Vagina (tissue), 2 donors: ENCODE measurements at regions not wholly inside any gene's neighbourhood (a gene's known extent, or its start where the extent isn't known, plus 50 kb on each side); places are given as distances from the start of the nearest gene placed in this dataset.

ENCODE experiments used
- DNase-seq, 2 donors: peaks; one replicate each; pipeline ENCODE4 v3.0.0-alpha.2; 2017; ENCODE audit errors: extremely low spot score in 2 of 2
- H3K27ac ChIP-seq: fragments of 200-600 bp; sonication (generic); one replicate; pipeline ENCODE4 v1.5.1; 2019
- H3K27me3 ChIP-seq: fragments of 200-600 bp; sonication (generic); one replicate; pipeline ENCODE4 v1.5.1; 2019
- H3K36me3 ChIP-seq, 2 donors: fragments of 200-600 bp; sonication (generic); one replicate each; pipeline ENCODE4 v1.5.1; 2017 to 2019
- H3K4me1 ChIP-seq: fragments of 200-600 bp; sonication (generic); one replicate; pipeline ENCODE4 v1.5.1; 2019
- H3K4me3 ChIP-seq, 2 donors: fragments of 200-600 bp; sonication (generic); 1 replicate in 1 of 2; 2 replicates in 1 of 2; pipeline ENCODE4 v1.5.1; 2016 to 2019
- H3K9me3 ChIP-seq: fragments of 200-600 bp; sonication (generic); one replicate; pipeline ENCODE4 v1.5.1; 2019
- CTCF ChIP-seq, 3 experiments: fragments of 450-650 bp in 2 of 3; fragments of 200-600 bp in 1 of 3; sonication (generic) in 1 of 3; IDR thresholded peaks; one replicate each; pipeline ENCODE4 v1.5.1; 2017 to 2019; ENCODE audit warnings: antibody characterized with exemption in 3 of 3, mild to moderate bottlenecking in 2 of 3, moderate library complexity in 2 of 3
- POLR2A ChIP-seq, 2 donors: fragments of 450-650 bp; IDR thresholded peaks; one replicate each; pipeline ENCODE4 v1.6.1; 2017; ENCODE audit warnings: antibody characterized with exemption in 2 of 2, mild to moderate bottlenecking in 2 of 2, moderate library complexity in 2 of 2
- POLR2AphosphoS5 ChIP-seq, 2 donors: sonication (generic); formaldehyde crosslinking; IDR thresholded peaks; one replicate each; pipeline ENCODE4 v1.9.0; 2017; ENCODE audit warnings: antibody characterized with exemption in 2 of 2, mild to moderate bottlenecking in 2 of 2, low read depth in 1 of 2; ENCODE audit not compliant: insufficient read depth in 1 of 2
- intact Hi-C: fragments of 100-400 bp; cut with DNase I; formaldehyde crosslinking; loops from one replicate; pipeline ENCODE4 v1.15.1; 2023

DNA sequence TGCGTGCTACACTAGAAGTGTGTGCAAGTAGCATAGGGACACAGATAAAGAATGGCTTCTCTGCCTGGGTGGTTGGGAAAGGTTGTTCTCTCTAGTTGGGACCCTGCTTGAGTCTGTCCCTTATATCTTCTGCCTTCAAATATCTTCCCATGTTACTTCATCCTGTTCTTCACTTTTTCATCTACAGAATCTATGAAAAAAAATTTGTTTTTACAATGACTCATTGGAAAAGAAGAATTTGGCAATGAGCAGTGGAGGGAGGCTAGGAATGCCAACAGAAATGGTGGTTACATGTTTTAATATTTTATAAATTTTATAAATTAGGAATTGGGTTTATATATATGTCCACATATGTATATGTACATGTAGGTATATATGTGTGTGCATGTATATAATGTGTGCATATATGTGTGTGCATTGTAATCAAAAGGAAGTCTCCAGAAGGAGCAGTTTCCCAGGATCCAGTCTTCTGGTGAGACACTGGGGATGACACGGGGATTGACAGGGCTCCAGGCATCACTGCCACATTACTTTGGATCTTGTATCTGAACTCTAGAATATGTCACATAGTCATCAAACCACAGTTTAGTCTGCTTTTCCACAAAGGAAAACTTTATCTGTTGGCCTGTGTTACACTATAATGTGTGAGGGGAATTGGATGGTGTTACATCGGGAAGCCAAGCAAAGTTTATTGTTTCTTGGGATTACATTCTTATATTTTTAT, 75.3 kb upstream of the RIPOR2 start:
- no peak for DNase-seq
- H3K4me3 ChIP-seq: no peak overlapping the region
- no peaks in the 10 kb centered on the region for H3K36me3 ChIP-seq
- no peak overlapping the region for H3K27ac ChIP-seq
- no peaks in the 10 kb centered on the region for H3K9me3 ChIP-seq
- peaks cover 31% of the 10 kb centered on the region for H3K4me1 ChIP-seq
- intact Hi-C loops: no loop called here
- H3K27me3 ChIP-seq: no peaks in the 10 kb centered on the region
- no peak for TF ChIP-seq POLR2A (IDR thresholded peaks at IDR 0.05)
- no peak for TF ChIP-seq POLR2AphosphoS5 (IDR thresholded peaks at IDR 0.05; ENCODE audit: insufficient read depth in 1 of 2, low read depth in 1 of 2)
- TF ChIP-seq CTCF (IDR thresholded peaks at IDR 0.05): no peak

DNA sequence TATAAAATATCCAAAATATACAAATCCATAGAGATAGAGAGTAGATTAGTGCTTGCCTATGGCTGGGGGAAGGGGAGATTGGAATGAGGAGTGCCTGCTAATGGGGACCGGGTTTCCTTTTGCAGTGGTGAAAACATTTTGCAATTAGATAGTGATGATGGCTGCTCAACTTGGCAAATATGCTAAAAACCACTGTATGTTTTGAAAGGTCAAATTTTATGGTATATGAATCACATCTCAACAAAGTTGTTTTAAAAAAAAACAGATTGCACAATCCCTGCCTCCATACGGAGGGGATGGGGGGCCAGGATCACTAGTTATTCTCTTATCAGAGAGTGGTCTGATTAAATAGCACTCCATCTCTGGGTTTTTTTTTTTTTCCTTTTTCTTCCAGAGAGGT, 76.9 kb upstream of the RIPOR2 start:
- Histone ChIP-seq H3K27me3 (no peaks in the 10 kb centered on the region), H3K4me1 (peaks cover 29% of the 10 kb centered on the region), H3K4me3 (no peak overlapping the region), H3K27ac (no peak overlapping the region), H3K9me3 (no peaks in the 10 kb centered on the region), H3K36me3 (no peaks in the 10 kb centered on the region)
- DNase-seq: no peak
- TF ChIP-seq CTCF (IDR thresholded peaks at IDR 0.05): no peak
- no peak for TF ChIP-seq POLR2A (IDR thresholded peaks at IDR 0.05)
- peak in 1 of 2 donors; percentile 74 for TF ChIP-seq POLR2AphosphoS5 (IDR thresholded peaks at IDR 0.05; ENCODE audit: insufficient read depth in 1 of 2, low read depth in 1 of 2)
- intact Hi-C loops: no loop called here

DNA sequence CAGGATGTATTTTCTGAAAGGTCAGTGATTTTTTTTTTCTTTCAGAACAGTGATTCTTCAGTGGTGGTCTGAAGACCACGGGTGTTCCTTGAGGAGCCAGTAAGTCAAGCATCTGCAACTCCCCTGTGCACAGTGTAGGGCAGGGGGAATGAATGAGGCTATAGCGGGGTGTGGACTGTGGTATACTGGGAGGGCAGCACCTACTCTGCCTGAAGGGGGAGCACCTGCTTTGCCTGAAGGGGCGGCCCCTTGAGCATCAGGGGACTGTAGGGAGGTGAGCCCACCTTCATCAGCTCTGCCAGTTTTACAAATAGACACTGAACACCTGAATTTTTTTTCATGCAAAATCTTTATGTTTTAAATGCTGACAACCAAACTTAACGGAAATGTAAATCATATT, 77.5 kb upstream of the RIPOR2 start:
- TF ChIP-seq POLR2A (IDR thresholded peaks at IDR 0.05) (no peak), CTCF (IDR thresholded peaks at IDR 0.05) (no peak), POLR2AphosphoS5 (IDR thresholded peaks at IDR 0.05; ENCODE audit: insufficient read depth in 1 of 2, low read depth in 1 of 2) (no peak)
- peaks cover 28% of the 10 kb centered on the region for H3K4me1 ChIP-seq
- H3K27ac ChIP-seq: no peak overlapping the region
- DNase-seq: no peak
- H3K36me3 ChIP-seq: no peaks in the 10 kb centered on the region
- H3K27me3 ChIP-seq: no peaks in the 10 kb centered on the region
- H3K4me3 ChIP-seq: no peak overlapping the region
- intact Hi-C loops: no loop called here
- H3K9me3 ChIP-seq: no peaks in the 10 kb centered on the region

DNA sequence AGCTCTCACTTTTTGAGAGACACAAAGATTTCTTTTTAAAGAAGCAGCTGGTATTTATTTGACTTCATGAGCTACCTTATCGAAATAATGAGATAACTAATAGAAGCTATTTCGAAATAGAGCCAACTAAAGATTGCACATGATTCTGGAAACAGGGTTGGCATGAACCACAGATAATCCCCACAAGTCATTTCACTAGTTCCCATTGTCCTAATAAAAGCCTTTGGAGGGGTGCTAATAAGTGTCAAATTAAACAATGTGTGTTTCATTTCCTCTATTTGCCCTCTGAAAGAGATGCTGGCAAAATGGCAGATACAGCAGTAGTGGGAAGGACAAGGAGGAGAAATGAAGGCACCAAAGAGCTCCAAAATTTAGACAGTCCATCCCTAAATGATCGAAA, 78.6 kb upstream of the RIPOR2 start:
- no peak for TF ChIP-seq POLR2AphosphoS5 (IDR thresholded peaks at IDR 0.05; ENCODE audit: insufficient read depth in 1 of 2, low read depth in 1 of 2)
- TF ChIP-seq CTCF (IDR thresholded peaks at IDR 0.05): no peak
- TF ChIP-seq POLR2A (IDR thresholded peaks at IDR 0.05): no peak
- no peaks in the 10 kb centered on the region for H3K36me3 ChIP-seq
- no peak for DNase-seq
- intact Hi-C loops: no loop called here
- no peak overlapping the region for H3K4me3 ChIP-seq
- no peaks in the 10 kb centered on the region for H3K27me3 ChIP-seq
- H3K9me3 ChIP-seq: no peaks in the 10 kb centered on the region
- H3K27ac ChIP-seq: no peak overlapping the region
- H3K4me1 ChIP-seq: peaks cover 28% of the 10 kb centered on the region

- no peak for DNase-seq
- intact Hi-C loops: no loop called here
- H3K27ac ChIP-seq: peak overlapping the region; percentile 29
- H3K36me3 ChIP-seq: no peaks in the 10 kb centered on the region
- no peak overlapping the region for H3K4me3 ChIP-seq
- no peak for TF ChIP-seq CTCF (IDR thresholded peaks at IDR 0.05)
- TF ChIP-seq POLR2AphosphoS5 (IDR thresholded peaks at IDR 0.05; ENCODE audit: insufficient read depth in 1 of 2, low read depth in 1 of 2): no peak
- no peak for TF ChIP-seq POLR2A (IDR thresholded peaks at IDR 0.05)
- no peaks in the 10 kb centered on the region for H3K27me3 ChIP-seq
- no peaks in the 10 kb centered on the region for H3K9me3 ChIP-seq
- H3K4me1 ChIP-seq: peaks cover 28% of the 10 kb centered on the region
Measured at GRCh38 chr6:25014791-25015560, 79.2 kb upstream of the RIPOR2 start.
